Neural cell (in vitro differentiated cells): ENCODE measurements at regions not wholly inside any gene's neighbourhood (a gene's known extent, or its start where the extent isn't known, plus 50 kb on each side); places are given as distances from the start of the nearest gene placed in this dataset.

ENCODE experiments used
- CTCF ChIP-seq: fragments of 450-650 bp; IDR thresholded peaks from 2 replicates; pipeline ENCODE4 v1.5.1; 2014; ENCODE audit warnings: antibody characterized with exemption, mild to moderate bottlenecking, moderate library complexity; ENCODE audit not compliant: poor library complexity, severe bottlenecking
- EP300 ChIP-seq: fragments of 450-650 bp; conservative IDR thresholded peaks from 2 replicates; pipeline ENCODE4 v1.6.1; 2014; ENCODE audit warnings: antibody characterized with exemption, mild to moderate bottlenecking, moderate library complexity; ENCODE audit not compliant: poor library complexity, severe bottlenecking
- EZH2 ChIP-seq: fragments of 200-600, 300-800 bp; shearing (Covaris generic), sonication (generic); IDR thresholded peaks from 2 replicates; pipeline ENCODE4 v1.6.1; 2014; ENCODE audit warnings: antibody characterized with exemption, low read length, borderline replicate concordance, mild to moderate bottlenecking; ENCODE audit not compliant: insufficient read depth, poor library complexity, severe bottlenecking
- POLR2AphosphoS5 ChIP-seq: IDR thresholded peaks from 2 replicates; pipeline ENCODE4 v1.6.1; 2012
- RAD21 ChIP-seq: fragments of 450-650 bp; conservative IDR thresholded peaks from 2 replicates; pipeline ENCODE4 v1.6.1; 2014; ENCODE audit warnings: antibody characterized with exemption, mild to moderate bottlenecking, moderate library complexity
- REST ChIP-seq: IDR thresholded peaks from 2 replicates; pipeline ENCODE4 v1.6.1; 2012; ENCODE audit warnings: borderline replicate concordance

- TF ChIP-seq REST, result no peak
- TF ChIP-seq EP300, result no peak
- TF ChIP-seq EZH2, result no peak
- no peak for TF ChIP-seq CTCF
- TF ChIP-seq POLR2AphosphoS5, result no peak
- TF ChIP-seq RAD21, result no peak
These were observed 53.5 kb upstream of the MLN start for GRCh38 chr6:33857093-33857931.
